ENCODE measurements at regions not wholly inside any gene's neighbourhood (a gene's known extent, or its start where the extent isn't known, plus 50 kb on each side); places are given as distances from the start of the nearest gene placed in this dataset.

- TF ChIP-seq CTCF (IDR thresholded peaks at IDR 0.05; ENCODE audit: poor library complexity, severe bottlenecking) (no peak), POLR2AphosphoS5 (IDR thresholded peaks at IDR 0.05) (no peak), TAF1 (IDR thresholded peaks at IDR 0.05; ENCODE audit: low read depth) (no peak)
These were observed 178.9 kb downstream of the TMEM182 start for GRCh38 chr2:102940684-102941083.

Measured in neural cell (in vitro differentiated cells).